ENCODE measurements at regions not wholly inside any gene's neighbourhood (a gene's known extent, or its start where the extent isn't known, plus 50 kb on each side); places are given as distances from the start of the nearest gene placed in this dataset.

DNA sequence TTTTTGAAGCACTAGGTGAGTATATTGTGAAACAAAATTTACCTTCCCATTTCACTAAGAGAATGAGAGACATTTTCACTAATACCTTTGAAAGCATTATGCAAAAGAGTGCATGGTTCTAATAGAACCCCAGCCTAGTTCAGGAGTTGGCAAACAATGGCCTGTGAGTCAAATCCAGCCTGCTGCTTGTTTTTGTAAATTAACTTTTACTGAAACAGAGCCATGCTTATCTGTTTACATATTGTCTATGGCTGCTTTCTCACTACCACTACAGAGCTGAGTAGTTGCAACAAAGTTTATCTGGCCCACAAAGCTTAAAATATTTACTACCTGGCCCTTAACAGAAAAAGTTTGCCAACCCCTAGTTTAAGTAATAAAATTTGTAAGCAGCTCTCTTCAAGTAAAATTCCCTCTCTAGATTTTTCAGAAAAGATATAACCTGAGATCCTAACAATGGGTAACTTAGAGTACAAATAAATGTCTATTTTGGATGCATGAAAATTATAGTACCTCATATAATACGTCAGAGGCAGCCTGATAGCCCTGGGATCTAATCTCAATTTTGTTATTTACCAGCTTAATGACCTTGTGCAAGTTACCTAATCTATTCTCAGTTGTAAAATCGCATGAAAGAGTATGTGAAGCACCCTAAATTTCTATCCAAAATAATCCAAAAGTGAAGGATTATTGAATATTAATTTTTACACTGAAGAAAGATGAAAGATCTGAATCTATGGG, 50.7 kb upstream of the ARL15 start:
- peaks cover 25 to 44% of the 10 kb centered on the region in 2 donors for H3K27me3 Mint-ChIP-seq
- no peaks in the 10 kb centered on the region for H3K9me3 Mint-ChIP-seq
- H3K4me1 Mint-ChIP-seq (ENCODE audit: low read depth in 2 of 2): no peaks in the 10 kb centered on the region
- no peak for DNase-seq (ENCODE audit: low spot score)
- ATAC-seq: no peak
- H3K36me3 Mint-ChIP-seq: peaks cover under 1% of the 10 kb centered on the region
- no peak overlapping the region for H3K4me3 Mint-ChIP-seq
- no peak overlapping the region for H3K27ac Mint-ChIP-seq

All from natural killer cell treated with Interleukin-12 subunit alpha and Interleukin-12 subunit beta and Interleukin-15 and Interleukin-18, amount 100 ng/mL, for 72 hours (primary cell).